CD4-positive, alpha-beta T cell (primary cell): ENCODE measurements at regions not wholly inside any gene's neighbourhood (a gene's known extent, or its start where the extent isn't known, plus 50 kb on each side); places are given as distances from the start of the nearest gene placed in this dataset.
A peak's percentile ranks its signal among the peaks of the same experiment; 100 is the strongest.

Experiments used
- ATAC-seq: fragments of 200-7000 bp; cut with Tn5 transposase; one replicate; pipeline ENCODE4 v1.10.0; 2022; ENCODE audit warnings: mild to moderate bottlenecking; ENCODE audit not compliant: poor library complexity
- CTCF ChIA-PET: fragments of 350-600 bp; sonication (Branson Sonifier 250); formaldehyde crosslinking; loops from one replicate; lab custom pipeline; 2021; ENCODE audit warnings: antibody characterized with exemption, inconsistent platforms; lab: Charles Lee
- POLR2A ChIA-PET: fragments of 350-600 bp; sonication (Branson Sonifier 250); formaldehyde crosslinking; loops from one replicate; lab custom pipeline; 2021; ENCODE audit warnings: antibody characterized with exemption, inconsistent platforms; lab: Charles Lee
- DNase-seq, 14 experiments: peaks; one replicate each; pipeline ENCODE4 v3.0.0-alpha.2; 2013 to 2020; ENCODE audit warnings: mixed read lengths in 2 of 14
- H3K27ac ChIP-seq, 2 donors: one replicate each; pipeline versions ENCODE4 v1.5.1 to v1.7.0; 2013; ENCODE audit warnings: low read length in 2 of 2, low read depth in 1 of 2, mild to moderate bottlenecking in 1 of 2
- H3K27me3 ChIP-seq, 2 experiments: 1 replicate in 1 of 2; 2 replicates in 1 of 2; pipeline versions ENCODE4 v1.6.1 to v1.7.0; 2013; ENCODE audit warnings: low read length in 2 of 2, control low read depth in 1 of 2, mild to moderate bottlenecking in 1 of 2, moderate library complexity in 1 of 2; ENCODE audit not compliant: insufficient read depth in 2 of 2, control insufficient read depth in 1 of 2
- H3K36me3 ChIP-seq: one replicate; pipeline ENCODE4 v1.6.1; 2013; ENCODE audit warnings: low read length, control low read depth; ENCODE audit not compliant: insufficient read depth
- H3K4me1 ChIP-seq: one replicate; pipeline ENCODE4 v1.6.1; 2013; ENCODE audit warnings: low read length, control low read depth; ENCODE audit not compliant: insufficient read depth
- H3K4me3 ChIP-seq: one replicate; pipeline ENCODE4 v1.5.1; 2013; ENCODE audit warnings: mild to moderate bottlenecking, low read length, moderate library complexity
- H3K9me3 ChIP-seq, 2 experiments: 1 replicate in 1 of 2; 2 replicates in 1 of 2; pipeline versions ENCODE4 v1.6.1 to v1.7.0; 2013; ENCODE audit warnings: low read length in 2 of 2, mild to moderate bottlenecking in 2 of 2, control low read depth in 1 of 2, moderate library complexity in 1 of 2; ENCODE audit not compliant: control insufficient read depth in 1 of 2, insufficient read depth in 1 of 2
- H3K27ac Mint-ChIP-seq: one replicate; pipeline ENCODE4 v1.8.0; 2020; ENCODE audit warnings: mixed read lengths
- H3K27me3 Mint-ChIP-seq: one replicate; pipeline ENCODE4 v1.8.0; 2021; ENCODE audit warnings: mixed read lengths
- H3K36me3 Mint-ChIP-seq: one replicate; pipeline ENCODE4 v1.8.0; 2021; ENCODE audit warnings: low read depth, mixed read lengths
- H3K4me1 Mint-ChIP-seq: one replicate; pipeline ENCODE4 v1.8.0; 2021; ENCODE audit warnings: low read depth, mixed read lengths
- H3K4me3 Mint-ChIP-seq: one replicate; pipeline ENCODE4 v1.8.0; 2020; ENCODE audit warnings: mild to moderate bottlenecking, mixed read lengths
- H3K9me3 Mint-ChIP-seq: one replicate; pipeline ENCODE4 v1.8.0; 2020; ENCODE audit warnings: mixed read lengths
- CTCF ChIP-seq: fragments of 200-600 bp; IDR thresholded peaks from one replicate; pipeline ENCODE4 v1.8.0; 2022; ENCODE audit warnings: antibody characterized with exemption, mild to moderate bottlenecking
- intact Hi-C, 2 experiments: fragments of 100-400 bp; cut with DNase I in 1 of 2; cut with micrococcal nuclease in 1 of 2; formaldehyde crosslinking; loops; one replicate each; pipeline versions ENCODE4 v1.15.1 to v1.9.0; 2023 to 2025; cut with DNase I, micrococcal nuclease

DNA sequence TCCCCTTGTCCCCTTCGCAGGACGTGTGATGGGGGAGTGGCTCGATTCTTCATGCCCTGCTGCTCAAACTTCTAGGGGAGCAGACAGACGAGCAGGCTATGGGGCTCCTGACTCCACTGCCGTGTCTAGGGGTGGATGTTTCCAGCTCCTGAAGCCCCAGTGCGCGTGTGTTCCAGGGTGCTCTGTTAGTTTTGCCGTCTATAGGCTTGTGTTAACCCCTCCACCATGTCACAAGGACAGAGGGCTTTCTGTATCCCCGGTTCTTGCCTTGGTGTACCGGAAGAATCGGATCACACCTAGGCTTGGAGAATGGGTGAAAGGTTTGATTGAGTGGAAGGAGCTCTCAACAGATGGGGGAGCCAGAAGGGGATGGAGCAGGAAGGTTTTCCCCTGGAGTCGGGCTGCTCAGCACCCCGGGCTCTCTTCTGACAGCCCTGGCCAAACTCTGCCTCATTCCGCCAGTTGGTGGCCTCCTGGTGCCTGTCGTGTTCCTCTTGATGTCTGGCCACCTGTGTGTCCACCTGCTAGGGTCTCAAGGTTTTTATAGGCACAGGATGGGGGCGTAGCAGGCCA is 810.7 kb downstream of the BRD1 start:
- H3K27ac Mint-ChIP-seq = no peak overlapping the region
- POLR2A ChIA-PET = no interaction called here
- no peak for ATAC-seq
- H3K4me3 ChIP-seq = no peak overlapping the region
- no peaks in the 10 kb centered on the region for H3K9me3 Mint-ChIP-seq
- no peaks in the 10 kb centered on the region for H3K4me1 ChIP-seq
- H3K36me3 ChIP-seq = no peaks in the 10 kb centered on the region
- no peak for TF ChIP-seq CTCF
- no peak overlapping the region for H3K27ac ChIP-seq
- CTCF ChIA-PET = no interaction called here
- peaks cover 2% of the 10 kb centered on the region for H3K27me3 Mint-ChIP-seq
- H3K27me3 ChIP-seq = peaks cover 0 to 2% of the 10 kb centered on the region in 2 experiments
- DNase-seq = peak in 2 of 14 experiments; percentile 2 to 15
- H3K36me3 Mint-ChIP-seq = no peaks in the 10 kb centered on the region
- no peaks in the 10 kb centered on the region for H3K4me1 Mint-ChIP-seq
- H3K9me3 ChIP-seq = peaks cover 0 to 4% of the 10 kb centered on the region in 2 experiments
- intact Hi-C loops = no loop called here
- no peak overlapping the region for H3K4me3 Mint-ChIP-seq

DNA sequence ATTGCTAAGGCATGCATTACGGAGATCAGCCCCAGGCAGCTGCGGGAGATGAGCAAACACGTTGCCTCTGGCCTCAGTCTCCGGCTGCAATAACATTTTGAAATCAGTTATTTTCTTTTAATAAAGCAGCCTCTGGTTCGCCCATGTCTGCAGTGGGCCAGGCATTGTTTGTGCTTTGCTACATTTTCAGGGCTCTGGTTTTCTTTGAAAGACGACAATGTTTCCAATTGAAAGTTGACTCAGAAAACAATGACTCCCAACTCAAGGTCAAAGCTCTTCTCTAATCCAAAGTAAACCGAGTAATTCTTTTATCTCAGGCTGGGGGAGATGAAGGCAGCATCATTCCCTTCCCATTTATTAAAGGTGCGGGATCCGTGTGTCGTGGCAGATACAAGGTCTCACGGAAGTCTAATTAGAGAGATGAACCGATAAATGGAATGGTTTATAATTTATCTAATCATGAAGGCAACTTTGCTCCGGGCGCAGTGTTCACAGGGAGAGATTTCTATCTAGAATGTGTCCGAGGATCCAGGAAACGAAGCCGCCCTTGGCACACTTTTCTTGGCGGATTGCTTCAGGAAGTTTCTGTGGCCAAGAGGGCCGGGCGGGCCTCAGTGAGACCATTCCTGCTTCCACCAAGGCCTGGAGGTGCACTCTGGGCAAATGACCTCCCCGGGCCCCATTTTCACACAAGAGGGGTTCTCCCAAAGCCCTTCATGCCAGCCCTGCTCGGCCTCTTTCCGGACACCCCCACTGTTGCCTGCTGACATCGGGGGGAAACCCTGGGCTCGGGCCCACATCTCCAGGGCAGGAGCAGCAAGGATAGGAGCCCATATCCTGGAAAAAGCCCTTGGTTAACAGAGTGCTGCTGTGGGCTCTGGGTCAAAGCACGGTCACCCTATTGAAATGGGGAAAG is 811.4 kb downstream of the BRD1 start:
- peaks cover 0 to 4% of the 10 kb centered on the region in 2 experiments for H3K9me3 ChIP-seq
- no peak for ATAC-seq
- ChIA-PET POLR2A (no interaction called here), CTCF (no interaction called here)
- no peaks in the 10 kb centered on the region for H3K4me1 ChIP-seq
- no peaks in the 10 kb centered on the region for H3K36me3 ChIP-seq
- Mint-ChIP-seq H3K27ac (no peak overlapping the region), H3K4me1 (no peaks in the 10 kb centered on the region), H3K36me3 (no peaks in the 10 kb centered on the region), H3K9me3 (no peaks in the 10 kb centered on the region), H3K27me3 (peaks cover 5% of the 10 kb centered on the region), H3K4me3 (no peak overlapping the region)
- intact Hi-C loops = no loop called here
- peaks cover 0 to 2% of the 10 kb centered on the region in 2 experiments for H3K27me3 ChIP-seq
- TF ChIP-seq CTCF = no peak
- DNase-seq = peak in 1 of 14 experiments; percentile 22
- no peak overlapping the region for H3K4me3 ChIP-seq
- H3K27ac ChIP-seq = no peak overlapping the region

DNA sequence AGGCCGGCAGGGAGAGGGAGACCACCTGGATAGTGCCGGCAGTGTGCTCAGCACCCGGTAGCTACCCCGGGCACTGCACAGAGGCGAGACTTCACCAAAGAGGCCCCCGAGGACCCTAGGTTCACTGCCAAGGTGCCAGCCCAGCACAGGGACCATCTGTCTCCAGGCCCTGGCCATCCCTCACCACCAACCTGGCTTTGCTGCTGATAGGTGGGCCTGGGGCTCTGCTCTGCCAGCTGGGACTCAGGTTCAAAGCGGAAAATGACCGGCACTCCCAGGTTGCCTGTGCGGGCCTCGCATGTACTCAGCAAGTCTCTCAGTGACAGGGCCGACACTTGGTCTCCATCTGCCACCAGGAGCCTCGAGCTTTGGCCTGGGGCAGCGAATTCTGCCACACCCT is 812.2 kb downstream of the BRD1 start:
- Mint-ChIP-seq H3K4me1 (no peaks in the 10 kb centered on the region), H3K36me3 (no peaks in the 10 kb centered on the region), H3K27me3 (peaks cover 5% of the 10 kb centered on the region), H3K4me3 (no peak overlapping the region), H3K9me3 (no peaks in the 10 kb centered on the region), H3K27ac (no peak overlapping the region)
- Histone ChIP-seq H3K27ac (no peak overlapping the region), H3K36me3 (no peaks in the 10 kb centered on the region), H3K4me1 (no peaks in the 10 kb centered on the region), H3K27me3 (peaks cover 0 to 2% of the 10 kb centered on the region in 2 experiments), H3K4me3 (no peak overlapping the region), H3K9me3 (peaks cover 0 to 4% of the 10 kb centered on the region in 2 experiments)
- CTCF ChIA-PET = no interaction called here
- intact Hi-C loops = no loop called here
- DNase-seq (peak in 1 of 14 experiments; percentile 6), ATAC-seq (no peak)
- no peak for TF ChIP-seq CTCF
- POLR2A ChIA-PET = no interaction called here
